ELF-1 (cell line): ENCODE measurements at regions not wholly inside any gene's neighbourhood (a gene's known extent, or its start where the extent isn't known, plus 50 kb on each side); places are given as distances from the start of the nearest gene placed in this dataset.

Source experiments
- DNase-seq: peaks from one replicate; pipeline ENCODE4 v3.0.0-alpha.2; 2016; ENCODE audit warnings: low read depth, low spot score

DNA sequence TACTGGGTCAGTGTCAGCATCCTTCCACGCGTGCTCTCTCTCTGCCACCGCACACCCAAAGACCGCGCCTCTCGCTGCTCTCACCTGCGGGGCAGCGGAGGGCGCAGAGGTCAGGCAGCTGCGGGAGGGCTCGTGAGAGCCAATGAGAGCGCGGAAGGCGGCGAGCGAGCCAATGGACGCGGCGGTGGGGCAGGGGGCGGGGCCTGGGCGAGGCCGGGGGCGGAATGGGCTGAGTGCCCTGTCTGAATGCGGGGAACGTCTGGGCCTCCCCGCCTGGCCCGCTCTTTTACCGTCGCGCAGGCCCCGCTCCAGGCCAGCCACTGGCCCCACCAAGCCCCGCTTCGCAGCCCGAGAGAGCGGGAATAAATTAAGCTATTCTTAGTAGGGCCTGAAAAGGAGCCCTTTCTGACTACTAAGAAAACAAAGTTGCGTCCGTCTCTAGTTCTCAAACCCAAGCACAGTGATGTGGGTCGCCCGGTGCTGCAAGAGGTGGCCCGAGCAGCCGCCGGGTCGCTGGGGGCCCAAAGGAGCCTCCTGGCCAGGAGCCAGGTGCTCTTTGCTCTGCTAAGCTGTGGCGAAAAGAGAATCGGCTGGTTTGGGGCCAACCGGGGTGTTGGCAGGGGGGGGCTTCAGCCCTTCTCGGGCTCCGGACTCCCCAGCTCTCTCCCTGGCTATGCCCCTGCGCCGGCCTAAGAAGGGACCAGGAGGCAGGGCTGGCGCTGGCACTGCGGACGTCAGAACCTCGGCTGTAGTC lies 81.1 kb upstream of the GLI2 start:
- DNase-seq, result peak; percentile 17

DNA sequence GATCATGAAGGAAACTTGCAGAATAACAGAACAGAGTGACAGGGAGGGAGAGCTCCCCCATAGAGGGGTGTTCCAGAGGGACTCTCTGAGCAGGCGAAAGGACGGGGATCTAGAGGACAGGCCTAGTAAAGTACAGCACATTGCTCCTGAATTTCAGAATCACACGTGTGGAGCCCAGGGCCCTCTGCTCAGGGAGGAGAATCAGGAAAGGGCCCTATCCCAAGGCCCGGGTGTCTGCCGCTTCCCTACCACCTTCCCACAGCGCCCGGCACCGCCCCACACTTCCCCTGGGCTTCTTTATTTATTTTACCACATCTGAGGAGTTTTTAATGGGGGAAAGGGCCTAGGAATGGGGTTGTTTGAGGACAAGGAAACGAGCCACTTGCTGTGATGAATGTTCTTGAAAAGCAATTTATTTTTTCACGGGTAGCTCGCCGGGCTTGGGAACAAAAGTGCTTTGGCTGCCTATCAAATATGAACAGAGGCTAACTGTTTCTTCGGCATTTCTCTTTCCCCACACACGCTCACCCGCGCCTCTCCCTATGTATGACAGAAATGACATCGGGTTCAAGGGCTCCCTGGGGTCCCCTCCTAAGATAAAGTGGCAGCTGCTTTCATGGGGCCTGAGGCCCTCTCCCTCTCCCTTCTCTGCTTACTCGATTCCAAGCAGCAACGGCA lies 79.3 kb upstream of the GLI2 start:
- no peak for DNase-seq

DNA sequence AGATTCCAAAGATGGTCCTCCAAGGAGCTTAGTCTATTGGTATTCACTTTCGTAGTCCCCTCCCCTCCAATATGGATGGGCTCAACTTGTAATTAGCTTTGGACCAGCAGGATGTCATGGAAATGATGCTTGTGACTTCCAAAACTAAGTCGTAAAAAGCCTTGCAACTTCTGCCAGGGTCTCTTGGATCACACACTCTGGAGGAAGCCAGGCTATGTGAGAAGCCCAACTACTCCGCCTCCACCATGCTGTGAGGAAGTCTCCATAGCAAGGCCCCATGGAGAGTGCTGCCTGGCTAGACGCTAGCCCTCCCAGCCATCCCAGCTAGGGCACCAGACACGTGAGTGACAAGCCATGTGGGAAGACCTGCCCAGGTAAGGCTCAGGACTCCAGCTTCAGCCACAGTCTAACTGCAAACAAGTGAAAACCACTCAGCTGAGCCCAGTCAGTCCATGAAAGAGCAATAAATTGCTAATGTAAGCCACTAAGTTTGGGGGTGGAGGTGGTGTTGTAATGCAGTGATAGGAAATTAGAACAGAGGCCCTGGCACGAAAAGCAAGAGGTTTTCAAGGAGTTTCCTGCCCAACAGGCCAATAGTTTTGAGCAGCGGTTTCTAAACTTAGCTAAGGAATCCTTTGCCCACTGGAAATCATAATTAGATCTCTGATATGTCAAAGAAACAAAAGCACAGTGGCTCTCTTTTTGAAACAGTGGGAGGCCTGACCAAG lies 77.5 kb upstream of the GLI2 start:
- DNase-seq, result no peak

DNA sequence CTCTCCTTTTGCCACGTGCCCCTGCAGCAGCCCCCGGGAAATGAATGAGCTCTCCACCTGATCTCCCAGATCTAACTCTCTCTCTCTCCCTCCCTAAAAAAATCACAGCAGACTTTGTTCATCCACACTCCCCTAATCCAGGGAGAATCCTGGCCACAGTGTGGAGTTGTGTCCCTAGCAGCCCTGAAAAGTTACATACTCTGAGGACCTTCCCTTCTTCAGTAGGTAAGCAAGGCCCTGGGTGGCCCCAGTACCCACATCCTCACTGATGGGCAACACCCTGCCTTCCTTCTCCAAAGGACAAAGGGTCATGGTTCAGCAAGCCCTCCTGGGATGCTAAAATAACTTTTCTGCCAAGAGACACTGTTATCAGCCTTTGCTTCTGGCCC lies 76.9 kb upstream of the GLI2 start:
- no peak for DNase-seq

DNA sequence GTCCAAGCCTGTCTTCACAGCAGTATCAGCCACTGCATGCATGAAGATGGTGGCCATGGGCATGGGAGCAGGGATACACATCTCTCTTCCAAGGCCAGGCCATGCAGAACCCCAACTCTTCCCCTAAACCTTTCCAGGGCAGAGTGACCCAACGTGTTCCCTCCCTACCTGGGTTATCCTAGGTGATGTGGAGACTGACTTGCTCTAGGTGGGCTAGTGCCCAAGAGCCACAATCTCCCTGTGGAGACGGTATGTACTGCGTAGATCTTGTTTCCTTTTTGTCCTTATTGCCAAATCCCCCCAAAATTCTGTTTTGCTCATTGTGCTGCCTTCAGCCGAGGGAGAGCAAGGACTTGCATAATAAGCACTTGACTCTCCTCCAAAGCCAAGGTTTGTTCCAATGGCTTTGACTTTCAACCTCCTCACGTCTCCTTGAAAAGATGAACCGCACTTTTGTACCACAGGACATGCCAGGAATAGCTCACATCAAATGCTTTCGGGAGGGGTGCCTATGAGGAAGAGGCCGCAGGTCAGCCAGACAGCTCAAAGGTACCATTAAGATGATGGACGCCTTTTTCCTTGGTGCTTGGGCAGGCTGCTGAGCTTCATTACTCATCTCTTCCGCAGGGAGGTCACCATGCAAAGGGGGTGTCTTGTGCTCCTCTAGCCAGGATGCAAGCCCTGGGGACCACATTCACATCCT lies 76.2 kb upstream of the GLI2 start:
- no peak for DNase-seq

DNA sequence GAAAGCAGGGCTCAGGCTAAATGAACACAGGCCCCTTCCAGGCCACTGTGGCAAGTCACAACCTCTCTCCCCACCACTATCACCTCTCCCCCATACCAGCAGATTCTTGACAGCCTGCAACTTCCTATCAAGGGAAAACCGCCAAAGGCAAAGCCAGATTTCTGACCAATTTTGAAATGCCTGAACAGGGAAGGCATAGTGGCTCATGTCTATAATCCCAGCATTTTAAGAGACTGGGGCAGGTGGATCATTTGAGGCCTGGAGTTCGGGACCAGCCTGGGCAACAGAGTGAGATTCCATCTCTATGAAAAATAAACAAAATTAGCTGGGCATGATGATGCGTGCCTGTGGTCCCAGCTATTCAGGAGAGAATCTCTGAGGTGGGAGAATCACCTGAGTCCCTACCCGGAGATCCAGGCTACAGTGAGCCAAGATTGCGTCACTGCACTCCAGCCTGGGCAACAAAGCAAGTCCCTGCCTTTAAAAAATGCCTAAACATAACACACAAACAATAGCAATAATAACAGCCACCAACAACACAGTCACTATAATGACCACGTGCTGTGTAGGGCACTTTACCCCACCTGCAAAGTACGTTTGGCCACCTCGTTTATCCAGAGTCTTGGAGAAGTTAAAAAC lies 75.5 kb upstream of the GLI2 start:
- no peak for DNase-seq

DNA sequence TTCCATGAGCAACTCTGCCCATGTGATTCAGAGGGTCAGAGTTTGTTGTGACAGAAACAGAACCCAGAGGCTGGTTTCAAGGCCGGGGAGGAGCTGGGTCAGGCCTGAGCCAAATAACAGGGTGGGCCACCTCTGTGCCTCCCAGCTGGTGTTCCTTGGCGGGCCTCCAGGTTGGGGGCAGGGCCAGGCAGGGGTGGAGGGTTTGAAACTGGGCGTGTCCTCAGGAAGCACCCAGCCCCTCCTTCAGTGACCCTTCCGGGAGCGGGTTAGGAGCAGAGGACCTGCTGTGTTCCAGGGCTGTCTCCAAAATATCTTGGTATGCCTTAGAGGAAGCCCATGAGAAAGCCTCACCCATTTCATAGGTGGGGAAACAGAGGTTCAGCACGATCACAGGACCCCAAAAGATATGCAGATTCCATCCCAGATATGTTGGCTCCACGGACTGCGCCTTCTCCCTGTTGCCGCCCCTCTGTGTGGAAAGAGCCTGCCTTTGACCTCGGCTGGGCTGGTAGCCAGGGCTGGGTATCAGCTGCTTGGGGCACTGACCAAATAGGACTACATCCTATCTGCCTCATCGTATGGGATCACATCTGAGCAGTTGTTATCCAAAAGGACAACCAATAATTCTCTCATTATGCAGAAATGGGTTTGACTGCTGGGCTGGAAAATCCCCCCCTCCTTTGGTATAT lies 74.8 kb upstream of the GLI2 start:
- peak; percentile 47 for DNase-seq

DNA sequence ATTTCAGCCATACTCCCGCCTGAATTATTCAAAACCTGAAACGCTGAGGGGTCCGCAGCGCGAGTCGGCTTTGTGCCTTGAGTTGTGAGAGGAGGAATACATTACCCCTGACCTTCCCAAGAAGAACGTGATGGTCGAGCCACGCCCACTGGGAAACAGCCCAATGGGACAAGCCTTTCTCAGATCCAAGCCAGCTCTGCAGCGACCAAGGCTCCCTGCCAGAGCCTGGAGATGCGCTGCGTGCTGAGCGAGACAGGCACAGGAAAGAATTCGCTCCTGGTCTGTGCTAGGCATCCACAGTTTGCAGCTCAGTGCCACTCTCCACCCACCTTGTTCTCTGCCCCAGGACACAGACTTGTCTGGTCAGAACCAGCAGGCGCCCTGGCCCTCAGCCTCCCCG lies 74.1 kb upstream of the GLI2 start:
- peak; percentile 78 for DNase-seq

DNA sequence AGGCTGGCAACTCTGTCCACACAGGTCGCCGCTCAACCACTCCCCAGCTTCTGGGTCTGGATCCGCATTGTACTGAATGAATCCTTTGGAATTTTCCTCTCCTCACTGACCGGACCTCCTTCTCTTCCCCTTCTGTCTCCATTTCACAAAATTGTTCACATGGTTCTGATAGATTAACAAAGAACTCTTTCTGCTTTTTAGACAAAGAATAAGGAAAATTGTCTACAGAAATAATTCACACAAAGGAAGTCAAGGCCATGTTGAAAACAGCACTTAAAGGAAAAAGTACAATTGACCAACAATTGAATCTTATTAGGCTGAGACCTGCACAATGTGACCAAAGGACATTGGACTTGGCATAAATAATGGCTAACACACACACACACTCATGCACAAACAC lies 73.6 kb upstream of the GLI2 start:
- DNase-seq, result no peak

DNA sequence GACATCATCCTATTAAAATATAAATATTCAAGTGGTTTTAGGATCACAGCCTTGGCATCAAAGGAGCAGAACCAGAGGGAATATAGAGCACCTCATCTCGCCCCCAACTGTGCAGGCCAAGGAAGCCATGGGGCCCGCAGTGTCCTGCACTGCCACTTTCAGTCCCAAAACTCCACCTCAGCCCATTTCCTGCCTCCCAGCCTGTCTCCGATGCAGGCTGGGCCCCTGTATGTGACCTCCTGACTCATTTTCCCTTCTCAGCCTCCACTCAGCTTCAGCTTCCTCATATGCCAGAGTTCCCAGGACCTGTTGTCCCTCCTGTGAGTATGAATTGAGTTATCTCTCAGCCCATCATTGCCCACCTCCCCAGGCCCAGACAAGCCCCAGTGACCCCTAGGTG lies 72.9 kb upstream of the GLI2 start:
- DNase-seq, result no peak

DNA sequence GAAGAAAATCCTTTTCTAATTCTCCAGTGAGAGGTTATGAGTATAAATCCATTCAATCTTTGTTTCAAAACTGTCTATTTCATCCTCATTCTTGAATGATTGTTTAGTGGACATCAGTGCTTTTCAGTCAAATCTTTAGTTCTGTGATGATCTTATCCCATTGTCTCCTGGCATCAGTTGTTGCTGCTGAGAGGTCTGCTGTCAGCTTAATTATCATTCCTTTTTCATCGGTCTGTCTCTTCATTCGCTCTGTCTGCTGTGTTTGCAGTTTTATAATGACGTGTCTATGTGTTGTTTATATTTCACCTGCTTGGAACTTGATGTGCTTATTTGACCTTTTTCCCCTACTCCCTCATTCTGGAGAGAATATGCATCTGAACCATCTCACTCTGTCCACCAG lies 69.2 kb upstream of the GLI2 start:
- no peak for DNase-seq

DNA sequence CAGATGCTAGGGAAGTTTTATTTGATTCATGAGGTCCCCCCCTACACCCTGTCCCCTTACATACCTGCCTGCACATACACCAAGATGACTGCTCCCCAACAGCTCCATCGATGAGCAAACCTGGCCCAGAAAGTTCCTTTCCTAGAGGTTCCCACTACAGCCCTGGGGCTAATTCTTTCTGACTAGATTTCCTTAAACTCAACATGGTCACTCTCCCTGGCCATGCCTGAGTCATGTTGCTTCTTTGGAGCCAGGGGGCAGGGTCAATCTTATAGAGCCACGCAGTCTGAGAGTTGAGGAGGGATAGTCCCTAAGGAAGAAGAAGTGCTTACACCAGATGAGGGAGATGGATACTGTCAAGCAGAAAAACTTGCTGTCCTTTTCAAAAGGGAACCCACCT lies 67.7 kb upstream of the GLI2 start:
- DNase-seq, result no peak

DNA sequence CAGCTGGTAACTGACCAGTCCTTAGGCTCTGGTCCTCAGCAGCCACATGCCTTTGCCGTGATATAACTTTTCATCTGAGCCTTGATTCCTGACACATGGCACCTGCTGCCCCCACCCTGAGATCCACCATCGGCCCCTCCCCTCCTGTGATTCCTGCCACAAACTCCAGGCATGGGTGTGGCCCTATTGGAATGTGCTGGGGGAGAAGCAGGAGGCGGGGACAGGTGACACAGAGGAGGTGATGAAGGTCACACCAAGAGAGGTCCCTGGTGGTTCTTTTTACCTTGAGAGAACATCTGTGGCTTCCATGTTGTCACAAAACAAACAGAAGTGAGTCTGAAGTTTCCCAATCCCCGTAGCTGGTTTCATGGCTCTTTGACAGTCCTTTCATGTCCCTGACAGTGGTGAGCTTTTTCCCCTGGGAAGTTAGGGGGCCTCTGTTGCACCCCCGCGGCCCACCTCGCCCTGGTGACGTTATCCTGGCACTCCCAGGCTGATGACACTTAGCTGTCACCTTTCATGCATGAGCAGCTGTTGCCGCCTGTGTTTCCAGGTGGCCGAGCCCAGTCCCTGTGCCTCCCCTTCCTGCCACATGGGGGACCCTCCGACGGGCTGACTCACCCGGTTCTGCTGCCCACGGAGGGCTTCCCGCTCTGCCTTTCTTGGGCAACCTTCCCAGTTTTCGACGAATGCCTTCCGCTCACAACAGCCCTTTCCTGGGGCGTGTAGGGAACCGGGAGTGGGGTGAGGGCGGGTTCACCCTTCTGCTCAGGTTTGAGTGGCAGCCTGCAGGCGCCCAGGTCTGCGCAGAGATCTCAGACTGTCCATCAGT lies 66.3 kb upstream of the GLI2 start:
- DNase-seq, result peak; percentile 63

DNA sequence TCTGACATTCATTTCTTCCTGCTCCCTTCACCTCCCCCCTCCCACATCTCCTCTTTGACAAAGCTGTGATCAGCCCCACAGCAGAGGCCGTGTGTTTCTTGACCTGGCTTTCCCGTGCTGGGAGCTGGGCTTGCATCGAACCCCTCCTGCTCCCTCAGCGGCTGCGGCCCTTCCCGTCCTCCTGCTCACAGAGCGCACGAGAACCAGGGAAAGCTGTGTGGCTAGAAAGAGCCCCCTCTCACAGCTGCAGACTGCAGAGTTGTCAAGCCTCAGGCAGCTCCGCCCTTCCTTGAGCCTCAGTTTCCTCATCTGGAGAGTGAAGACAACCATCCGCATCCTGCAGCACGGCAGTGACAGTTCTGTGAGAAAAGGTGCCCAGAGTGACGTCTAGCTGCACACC lies 65.7 kb upstream of the GLI2 start:
- DNase-seq, result no peak

DNA sequence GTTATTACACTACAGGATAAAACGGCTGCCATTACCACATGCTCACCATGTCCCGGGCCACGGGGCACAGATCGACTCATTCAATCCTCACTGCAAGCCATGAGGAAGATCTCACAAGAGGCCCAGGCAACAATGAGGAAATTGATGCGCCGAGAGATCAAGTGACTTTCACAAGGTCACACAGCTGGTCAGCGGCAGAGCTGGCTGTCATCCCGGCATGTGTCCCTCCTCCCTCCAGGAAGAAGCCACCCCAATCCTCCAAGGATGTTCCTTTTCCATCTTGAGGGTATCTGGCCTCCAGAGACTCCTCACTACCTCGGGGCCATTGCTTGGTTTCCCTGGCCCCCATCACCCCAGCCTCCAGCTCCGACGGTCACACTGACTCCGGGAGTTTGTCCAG lies 65.3 kb upstream of the GLI2 start:
- DNase-seq, result no peak

DNA sequence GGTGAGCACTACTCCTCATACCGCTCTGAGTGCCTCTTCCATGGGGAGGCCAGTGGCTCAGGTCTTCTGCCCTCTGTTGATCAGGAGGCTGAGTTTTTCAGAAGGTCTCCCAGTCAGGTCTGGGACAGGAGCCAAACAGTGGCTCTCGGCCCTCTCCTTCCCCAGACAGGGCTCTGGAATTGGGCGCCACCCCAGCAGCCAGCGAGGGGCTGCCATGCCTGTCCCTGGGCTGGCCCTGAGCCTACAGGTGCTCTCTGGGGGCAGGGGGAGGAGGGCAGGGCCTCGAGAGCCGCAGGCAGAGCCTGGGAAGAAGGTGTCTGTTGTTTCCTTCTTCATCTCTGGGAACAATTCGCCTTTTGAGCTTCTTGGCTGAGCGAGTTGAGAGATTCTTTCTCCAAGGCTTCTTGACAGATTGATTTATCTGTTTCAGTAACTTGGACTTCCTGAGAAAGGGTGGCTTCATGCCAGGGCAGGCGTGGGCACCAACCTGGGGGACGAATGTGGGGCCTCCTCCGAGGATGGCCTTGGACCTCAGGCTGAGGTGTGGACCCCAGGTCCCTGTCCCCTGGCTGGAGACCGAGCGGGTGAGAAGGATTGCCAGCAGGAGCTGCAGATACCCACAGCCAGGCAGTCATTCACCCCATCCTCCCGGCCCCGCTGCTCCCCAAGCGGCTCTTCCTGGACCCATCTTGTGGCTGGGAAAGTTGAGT lies 64.7 kb upstream of the GLI2 start:
- no peak for DNase-seq

DNA sequence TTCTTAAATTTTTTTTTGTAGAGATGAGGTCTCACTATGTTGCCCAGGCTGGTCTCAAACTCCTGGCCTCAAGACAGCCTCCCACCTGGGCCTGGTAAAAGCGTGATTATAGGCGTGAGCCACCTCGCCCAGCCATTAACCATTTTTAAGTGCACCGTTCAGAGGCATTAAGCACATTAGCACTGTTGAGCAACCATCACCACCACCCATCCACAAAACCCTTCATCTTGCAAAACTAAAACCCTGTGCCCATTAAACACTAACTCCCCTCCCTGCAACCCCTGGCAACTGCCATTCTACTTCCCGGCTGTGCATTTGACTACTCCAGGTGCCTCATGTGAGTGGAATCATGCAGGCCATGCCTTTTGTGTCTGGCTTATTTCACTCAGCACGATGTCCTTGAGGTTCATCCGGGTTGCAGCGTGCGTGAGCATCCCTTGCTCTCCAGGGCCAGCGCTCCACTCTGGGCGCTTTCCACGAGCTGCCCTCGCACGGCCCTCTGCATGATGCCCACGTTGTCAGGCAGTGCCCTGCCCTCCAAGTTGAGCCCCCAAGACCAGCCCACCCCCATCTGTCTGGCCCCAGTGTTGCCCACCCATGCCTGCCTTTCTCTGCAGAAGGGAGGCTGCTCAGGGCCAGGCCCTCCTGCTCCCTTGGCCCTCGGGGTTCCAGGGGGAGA lies 63.0 kb upstream of the GLI2 start:
- no peak for DNase-seq

DNA sequence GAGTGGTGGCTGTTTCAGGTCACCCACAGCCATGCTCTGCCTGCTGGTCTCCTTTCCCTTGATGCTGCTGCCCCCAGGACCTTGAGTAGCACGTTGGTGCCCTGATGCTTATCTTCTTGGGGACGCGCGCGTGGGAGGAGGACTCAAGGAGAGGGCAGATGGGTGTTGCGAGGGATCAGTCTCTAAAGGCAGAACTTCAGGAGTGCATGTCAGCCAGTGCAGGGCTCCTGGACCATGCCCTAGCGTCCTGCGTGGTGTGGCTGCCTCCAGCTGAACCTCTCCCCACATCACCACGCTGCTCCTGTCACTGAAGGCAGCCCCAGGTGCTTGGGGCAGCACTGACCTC lies 62.5 kb upstream of the GLI2 start:
- no peak for DNase-seq

DNA sequence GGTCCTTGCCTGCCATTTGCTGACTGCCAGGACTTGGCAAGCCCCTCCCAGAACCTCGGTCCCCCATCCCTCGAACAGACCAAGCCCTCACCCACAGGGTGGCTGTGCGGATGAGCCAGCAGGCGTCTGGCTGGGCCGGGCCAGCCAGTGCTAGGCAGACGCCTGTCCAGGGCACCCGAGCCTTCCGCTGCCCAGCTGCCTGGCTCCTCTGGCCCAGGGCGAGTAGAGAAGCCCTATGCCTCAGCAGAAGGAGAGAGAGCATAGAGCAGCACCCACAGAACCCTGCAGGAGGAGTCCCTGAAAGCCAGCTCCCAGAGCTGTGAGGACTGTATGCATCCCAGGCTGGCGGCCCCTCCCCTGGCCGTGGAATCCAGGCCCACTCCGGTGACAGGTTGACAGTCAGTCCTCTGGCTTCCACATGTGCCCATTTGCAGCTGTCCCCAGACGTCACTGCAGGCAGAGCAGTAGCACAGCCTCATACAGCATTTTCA lies 62.1 kb upstream of the GLI2 start:
- no peak for DNase-seq
